Astrocyte (in vitro differentiated cells and primary cell): ENCODE measurements at regions not wholly inside any gene's neighbourhood (a gene's known extent, or its start where the extent isn't known, plus 50 kb on each side); places are given as distances from the start of the nearest gene placed in this dataset.

Source experiments
- DNase-seq: peaks from one replicate; pipeline ENCODE4 v3.0.0-alpha.2; 2010; ENCODE audit warnings: low read depth
- FAIRE-seq: peaks from 2 replicates; lab custom pipeline; 2011; peaks lifted over from hg19 to GRCh38; lab: Jason Lieb, UNC
- H2AFZ ChIP-seq: 2 replicates; pipeline ENCODE4 v1.6.0; 2012; ENCODE audit warnings: low read depth, low read length, inconsistent platforms
- H3K27ac ChIP-seq: 2 replicates; pipeline ENCODE4 v1.5.1; 2011; ENCODE audit warnings: low read depth, low read length, inconsistent platforms
- H3K27me3 ChIP-seq: 2 replicates; pipeline ENCODE4 v1.6.0; 2011; ENCODE audit warnings: low read length, inconsistent platforms; ENCODE audit not compliant: insufficient read depth
- H3K36me3 ChIP-seq: 2 replicates; pipeline ENCODE4 v1.5.1; 2011; ENCODE audit warnings: low read length, inconsistent platforms; ENCODE audit not compliant: insufficient read depth
- H3K4me1 ChIP-seq: 2 replicates; pipeline ENCODE4 v1.5.1; 2011; ENCODE audit warnings: low read length, inconsistent platforms; ENCODE audit not compliant: insufficient read depth
- H3K4me2 ChIP-seq: 2 replicates; pipeline ENCODE4 v1.6.0; 2012; ENCODE audit warnings: low read length, inconsistent platforms
- H3K4me3 ChIP-seq: 2 replicates; pipeline ENCODE4 v1.5.1; 2011; ENCODE audit warnings: low read depth, mild to moderate bottlenecking, low read length, inconsistent platforms; ENCODE audit not compliant: insufficient read depth
- H3K79me2 ChIP-seq: 2 replicates; pipeline ENCODE4 v1.6.0; 2012; ENCODE audit warnings: mild to moderate bottlenecking, low read length, inconsistent platforms; ENCODE audit not compliant: insufficient read depth
- H3K9ac ChIP-seq: 2 replicates; pipeline ENCODE4 v1.6.0; 2012; ENCODE audit warnings: mild to moderate bottlenecking, low read length, inconsistent platforms
- H3K9me3 ChIP-seq: 2 replicates; pipeline ENCODE4 v1.5.1; 2012; ENCODE audit warnings: low read depth, mild to moderate bottlenecking, low read length, inconsistent platforms; ENCODE audit not compliant: insufficient read depth
- H4K20me1 ChIP-seq: 2 replicates; pipeline ENCODE4 v1.6.0; 2012; ENCODE audit warnings: low read length, inconsistent platforms; ENCODE audit not compliant: insufficient read depth
- H3K27ac Mint-ChIP-seq: one replicate; pipeline ENCODE4 v1.8.0; 2021; ENCODE audit warnings: mild to moderate bottlenecking, mixed read lengths; ENCODE audit not compliant: unreplicated experiment
- H3K27me3 Mint-ChIP-seq: one replicate; pipeline ENCODE4 v1.8.0; 2021; ENCODE audit warnings: low read depth, mixed read lengths; ENCODE audit not compliant: unreplicated experiment
- H3K36me3 Mint-ChIP-seq: one replicate; pipeline ENCODE4 v1.8.0; 2021; ENCODE audit warnings: low read depth, mixed read lengths; ENCODE audit not compliant: unreplicated experiment
- H3K4me1 Mint-ChIP-seq: one replicate; pipeline ENCODE4 v1.8.0; 2021; ENCODE audit warnings: low read depth, mixed read lengths; ENCODE audit not compliant: unreplicated experiment
- H3K4me3 Mint-ChIP-seq: one replicate; pipeline ENCODE4 v1.8.0; 2021; ENCODE audit warnings: mild to moderate bottlenecking, moderate library complexity, mixed read lengths; ENCODE audit not compliant: unreplicated experiment
- H3K9me3 Mint-ChIP-seq: one replicate; pipeline ENCODE4 v1.8.0; 2021; ENCODE audit warnings: mild to moderate bottlenecking, mixed read lengths; ENCODE audit not compliant: unreplicated experiment
- EZH2 ChIP-seq: IDR thresholded peaks from 2 replicates; pipeline ENCODE4 v1.6.1; 2012; ENCODE audit warnings: mild to moderate bottlenecking, low read length, inconsistent platforms; ENCODE audit not compliant: insufficient read depth
- TF ChIP-seq, protein P1 (sequence below): IDR thresholded peaks from 2 replicates; pipeline ENCODE4 v1.5.1; 2011; ENCODE audit warnings: low read depth, mild to moderate bottlenecking, inconsistent platforms, low read length, moderate library complexity; ENCODE audit not compliant: insufficient read depth

DNA sequence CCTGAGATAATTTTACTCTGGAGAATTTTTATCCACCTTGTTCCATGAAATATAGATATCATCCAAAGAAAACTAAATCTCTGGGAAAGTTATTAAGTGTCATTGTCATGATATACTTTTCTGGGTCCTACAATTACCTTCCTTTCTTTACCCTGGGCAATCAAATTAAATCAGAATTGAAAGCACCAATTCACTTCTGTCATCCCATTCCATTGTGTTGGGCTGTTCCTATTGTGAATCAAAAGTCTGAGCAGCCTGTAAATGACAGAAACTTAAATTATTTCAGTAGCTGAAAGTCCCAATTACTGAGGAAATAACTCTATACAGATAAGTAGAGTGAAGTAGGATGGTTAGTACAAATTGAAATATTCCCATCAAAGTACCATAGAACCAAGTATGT lies 1284.2 kb downstream of the EFNB2 start:
- H3K27me3 Mint-ChIP-seq: no peaks in the 10 kb centered on the region
- no peaks in the 10 kb centered on the region for H3K79me2 ChIP-seq
- H3K4me1 Mint-ChIP-seq: no peaks in the 10 kb centered on the region
- no peaks in the 10 kb centered on the region for H3K36me3 Mint-ChIP-seq
- no peak overlapping the region for H3K27ac Mint-ChIP-seq
- no peaks in the 10 kb centered on the region for H3K27me3 ChIP-seq
- H3K4me2 ChIP-seq: no peak overlapping the region
- no peaks in the 10 kb centered on the region for H3K36me3 ChIP-seq
- H3K9me3 ChIP-seq: no peaks in the 10 kb centered on the region
- no peaks in the 10 kb centered on the region for H3K9me3 Mint-ChIP-seq
- TF ChIP-seq, protein P1, sequence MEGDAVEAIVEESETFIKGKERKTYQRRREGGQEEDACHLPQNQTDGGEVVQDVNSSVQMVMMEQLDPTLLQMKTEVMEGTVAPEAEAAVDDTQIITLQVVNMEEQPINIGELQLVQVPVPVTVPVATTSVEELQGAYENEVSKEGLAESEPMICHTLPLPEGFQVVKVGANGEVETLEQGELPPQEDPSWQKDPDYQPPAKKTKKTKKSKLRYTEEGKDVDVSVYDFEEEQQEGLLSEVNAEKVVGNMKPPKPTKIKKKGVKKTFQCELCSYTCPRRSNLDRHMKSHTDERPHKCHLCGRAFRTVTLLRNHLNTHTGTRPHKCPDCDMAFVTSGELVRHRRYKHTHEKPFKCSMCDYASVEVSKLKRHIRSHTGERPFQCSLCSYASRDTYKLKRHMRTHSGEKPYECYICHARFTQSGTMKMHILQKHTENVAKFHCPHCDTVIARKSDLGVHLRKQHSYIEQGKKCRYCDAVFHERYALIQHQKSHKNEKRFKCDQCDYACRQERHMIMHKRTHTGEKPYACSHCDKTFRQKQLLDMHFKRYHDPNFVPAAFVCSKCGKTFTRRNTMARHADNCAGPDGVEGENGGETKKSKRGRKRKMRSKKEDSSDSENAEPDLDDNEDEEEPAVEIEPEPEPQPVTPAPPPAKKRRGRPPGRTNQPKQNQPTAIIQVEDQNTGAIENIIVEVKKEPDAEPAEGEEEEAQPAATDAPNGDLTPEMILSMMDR: no peak
- TF ChIP-seq EZH2: no peak
- H2AFZ ChIP-seq: no peak overlapping the region
- no peak overlapping the region for H3K4me3 ChIP-seq
- no peak overlapping the region for H3K27ac ChIP-seq
- no peak overlapping the region for H3K9ac ChIP-seq
- no peak for DNase-seq
- no peak for FAIRE-seq
- no peak overlapping the region for H3K4me3 Mint-ChIP-seq
- no peaks in the 10 kb centered on the region for H4K20me1 ChIP-seq
- no peaks in the 10 kb centered on the region for H3K4me1 ChIP-seq

- Histone ChIP-seq H4K20me1 (no peaks in the 10 kb centered on the region), H3K4me3 (no peak overlapping the region), H3K9me3 (no peaks in the 10 kb centered on the region), H3K27ac (no peak overlapping the region), H2AFZ (no peak overlapping the region), H3K4me1 (no peaks in the 10 kb centered on the region), H3K27me3 (no peaks in the 10 kb centered on the region), H3K36me3 (no peaks in the 10 kb centered on the region), H3K4me2 (no peak overlapping the region), H3K79me2 (no peaks in the 10 kb centered on the region), H3K9ac (no peak overlapping the region)
- Mint-ChIP-seq H3K27me3 (no peaks in the 10 kb centered on the region), H3K4me3 (no peak overlapping the region), H3K27ac (no peak overlapping the region), H3K9me3 (no peaks in the 10 kb centered on the region), H3K4me1 (no peaks in the 10 kb centered on the region), H3K36me3 (no peaks in the 10 kb centered on the region)
- FAIRE-seq: no peak
- no peak for TF ChIP-seq EZH2
- TF ChIP-seq, protein P1: no peak
- no peak for DNase-seq
Measured at GRCh38 chr13:105247830-105248229, 1287.6 kb downstream of the EFNB2 start.

DNA sequence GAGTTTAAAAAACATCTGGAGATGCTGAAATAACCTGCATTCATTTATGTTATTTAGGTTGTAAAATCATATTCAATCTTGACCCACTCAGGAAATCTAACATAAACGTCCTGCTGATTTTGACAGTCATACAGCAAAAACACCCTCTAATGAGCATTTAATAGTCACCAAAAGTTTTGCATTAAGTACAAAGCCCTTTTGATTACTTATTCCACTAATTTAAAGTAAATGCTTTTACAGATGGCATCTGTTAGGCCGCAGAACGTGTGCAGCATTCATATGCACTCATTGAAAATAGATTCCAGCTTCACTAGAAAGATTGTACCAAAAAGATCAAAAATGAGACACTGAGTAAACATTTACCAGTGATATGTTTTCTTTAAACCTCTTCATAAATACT lies 1295.1 kb downstream of the EFNB2 start:
- H3K9me3 Mint-ChIP-seq: no peaks in the 10 kb centered on the region
- TF ChIP-seq, protein P1: no peak
- no peak for TF ChIP-seq EZH2
- FAIRE-seq (no peak), DNase-seq (no peak)
- H3K36me3 ChIP-seq: no peaks in the 10 kb centered on the region
- H3K4me1 ChIP-seq: no peaks in the 10 kb centered on the region
- no peaks in the 10 kb centered on the region for H3K36me3 Mint-ChIP-seq
- H3K27ac ChIP-seq: no peak overlapping the region
- H3K9ac ChIP-seq: no peak overlapping the region
- no peaks in the 10 kb centered on the region for H3K79me2 ChIP-seq
- H3K4me1 Mint-ChIP-seq: no peaks in the 10 kb centered on the region
- no peaks in the 10 kb centered on the region for H3K27me3 Mint-ChIP-seq
- no peak overlapping the region for H3K4me2 ChIP-seq
- no peak overlapping the region for H3K4me3 ChIP-seq
- no peak overlapping the region for H2AFZ ChIP-seq
- no peak overlapping the region for H3K27ac Mint-ChIP-seq
- H3K27me3 ChIP-seq: no peaks in the 10 kb centered on the region
- H4K20me1 ChIP-seq: no peaks in the 10 kb centered on the region
- no peaks in the 10 kb centered on the region for H3K9me3 ChIP-seq
- no peak overlapping the region for H3K4me3 Mint-ChIP-seq
